OCI-LY1 (cell line): ENCODE measurements at regions not wholly inside any gene's neighbourhood (a gene's known extent, or its start where the extent isn't known, plus 50 kb on each side); places are given as distances from the start of the nearest gene placed in this dataset.

Experiments
- H2AFZ ChIP-seq: fragments of 200-600 bp; sonication (generic), shearing (Covaris generic); 2 replicates; pipeline ENCODE4 v1.6.0; 2014; ENCODE audit warnings: antibody characterized with exemption, mild to moderate bottlenecking, low read length
- H3F3A ChIP-seq: fragments of 200-600 bp; sonication (generic), shearing (Covaris generic); 2 replicates; pipeline ENCODE4 v1.6.0; 2014; ENCODE audit warnings: mild to moderate bottlenecking, antibody characterized with exemption, low read length, moderate library complexity; ENCODE audit not compliant: insufficient read depth
- H3K27ac ChIP-seq: fragments of 200-600 bp; sonication (generic); 2 replicates; pipeline ENCODE4 v1.5.1; 2014; ENCODE audit warnings: low read length, mixed run types, mild to moderate bottlenecking, low read depth; ENCODE audit not compliant: poor library complexity, severe bottlenecking
- H3K27me3 ChIP-seq: fragments of 200-600 bp; sonication (generic); 2 replicates; pipeline ENCODE4 v1.6.0; 2014; ENCODE audit warnings: antibody characterized with exemption, mild to moderate bottlenecking, low read length, moderate library complexity; ENCODE audit not compliant: insufficient read depth
- H3K36me3 ChIP-seq: fragments of 200-600 bp; sonication (generic); 2 replicates; pipeline ENCODE4 v1.6.1; 2014; ENCODE audit warnings: mild to moderate bottlenecking, antibody characterized with exemption, low read length, moderate library complexity, mixed read lengths; ENCODE audit not compliant: insufficient read depth
- H3K4me1 ChIP-seq: fragments of 200-600 bp; sonication (generic); 2 replicates; pipeline ENCODE4 v1.5.1; 2014; ENCODE audit warnings: mild to moderate bottlenecking, low read length, moderate library complexity; ENCODE audit not compliant: insufficient read depth, severe bottlenecking
- H3K4me2 ChIP-seq: fragments of 200-600 bp; sonication (generic), shearing (Covaris generic); 2 replicates; pipeline ENCODE4 v1.6.1; 2014; ENCODE audit warnings: low read length
- H3K4me3 ChIP-seq: fragments of 200-600 bp; sonication (generic); 2 replicates; pipeline ENCODE4 v1.5.1; 2014; ENCODE audit warnings: low read length, low read depth, mild to moderate bottlenecking, mixed read lengths; ENCODE audit not compliant: poor library complexity, severe bottlenecking
- H3K79me2 ChIP-seq: fragments of 200-600 bp; shearing (Covaris generic); 2 replicates; pipeline ENCODE4 v1.6.1; 2016; ENCODE audit warnings: mixed run types, low read length, mixed read lengths; ENCODE audit not compliant: insufficient read depth
- H3K9ac ChIP-seq: fragments of 200-600 bp; sonication (generic), shearing (Covaris generic); 2 replicates; pipeline ENCODE4 v1.6.1; 2014; ENCODE audit warnings: mild to moderate bottlenecking, low read length, mixed read lengths
- H3K9me2 ChIP-seq: fragments of 200-600 bp; sonication (generic), shearing (Covaris generic); 2 replicates; pipeline ENCODE4 v1.6.1; 2014; ENCODE audit warnings: low read depth, mild to moderate bottlenecking, low read length, mixed read lengths
- H3K9me3 ChIP-seq: fragments of 200-600 bp; shearing (Covaris generic); 2 replicates; pipeline ENCODE4 v1.6.1; 2014; ENCODE audit warnings: low read length, mixed read lengths
- H4K20me1 ChIP-seq: fragments of 200-600 bp; sonication (generic), shearing (Covaris generic); 2 replicates; pipeline ENCODE4 v1.6.0; 2016; ENCODE audit warnings: mild to moderate bottlenecking, low read length; ENCODE audit not compliant: insufficient read depth
- EZH2 ChIP-seq: fragments of 200-600 bp; sonication (generic), shearing (Covaris generic); IDR thresholded peaks from 2 replicates; pipeline ENCODE4 v1.8.0; 2017; ENCODE audit warnings: borderline replicate concordance, mixed run types, mild to moderate bottlenecking, antibody characterized with exemption, low read length, moderate library complexity, mixed read lengths
- TF ChIP-seq, protein P1 (sequence below): fragments of 200-600 bp; sonication (generic), shearing (Covaris generic); IDR thresholded peaks from 2 replicates; pipeline ENCODE4 v1.5.1; 2017; ENCODE audit warnings: mild to moderate bottlenecking, antibody characterized with exemption, low read length, moderate library complexity, mixed read lengths

DNA sequence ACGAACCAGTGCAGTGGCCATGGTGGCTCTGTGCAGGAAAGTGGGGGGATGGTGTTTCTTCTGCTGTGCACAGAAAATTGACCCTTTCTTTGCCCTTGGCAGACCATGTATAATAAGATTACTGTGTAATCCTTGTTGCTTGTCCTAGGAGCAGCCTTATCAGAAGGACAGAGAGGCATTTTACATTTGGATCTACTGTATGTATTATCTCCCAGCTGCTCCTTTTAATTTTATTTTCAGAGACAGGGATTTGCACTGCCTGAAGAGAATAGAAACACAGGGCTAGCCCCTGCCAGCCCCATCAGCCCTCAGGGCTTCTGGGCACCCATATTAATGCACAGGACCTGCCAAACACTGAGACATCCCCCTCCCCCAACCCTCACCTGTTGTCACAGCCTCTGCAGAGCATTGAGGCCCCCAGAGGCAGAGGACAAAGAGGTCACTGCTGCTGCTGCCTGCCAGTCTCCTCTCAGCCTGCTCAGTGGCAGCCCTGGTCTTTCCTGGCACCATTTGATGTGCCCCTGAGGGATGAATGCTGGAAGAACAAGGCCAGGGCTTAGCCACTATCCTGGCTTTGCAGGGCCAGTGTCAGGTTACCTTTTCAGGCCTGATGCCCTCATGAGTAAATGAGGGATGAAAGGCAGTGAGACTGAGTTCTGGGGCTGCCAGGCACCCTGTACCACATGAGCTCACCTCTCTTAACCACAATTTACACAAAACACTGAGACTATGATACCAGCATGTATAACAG, 533.4 kb downstream of the NTRK3 start:
- Histone ChIP-seq H3K9ac (no peak overlapping the region), H3K27ac (no peak overlapping the region), H3K4me2 (no peak overlapping the region), H3F3A (no peaks in the 10 kb centered on the region), H3K4me3 (no peak overlapping the region), H3K4me1 (no peaks in the 10 kb centered on the region), H3K9me3 (no peaks in the 10 kb centered on the region), H3K9me2 (no peaks in the 10 kb centered on the region), H3K36me3 (no peaks in the 10 kb centered on the region), H4K20me1 (no peaks in the 10 kb centered on the region), H3K79me2 (no peaks in the 10 kb centered on the region), H3K27me3 (no peaks in the 10 kb centered on the region), H2AFZ (no peak overlapping the region)
- TF ChIP-seq, protein P1, sequence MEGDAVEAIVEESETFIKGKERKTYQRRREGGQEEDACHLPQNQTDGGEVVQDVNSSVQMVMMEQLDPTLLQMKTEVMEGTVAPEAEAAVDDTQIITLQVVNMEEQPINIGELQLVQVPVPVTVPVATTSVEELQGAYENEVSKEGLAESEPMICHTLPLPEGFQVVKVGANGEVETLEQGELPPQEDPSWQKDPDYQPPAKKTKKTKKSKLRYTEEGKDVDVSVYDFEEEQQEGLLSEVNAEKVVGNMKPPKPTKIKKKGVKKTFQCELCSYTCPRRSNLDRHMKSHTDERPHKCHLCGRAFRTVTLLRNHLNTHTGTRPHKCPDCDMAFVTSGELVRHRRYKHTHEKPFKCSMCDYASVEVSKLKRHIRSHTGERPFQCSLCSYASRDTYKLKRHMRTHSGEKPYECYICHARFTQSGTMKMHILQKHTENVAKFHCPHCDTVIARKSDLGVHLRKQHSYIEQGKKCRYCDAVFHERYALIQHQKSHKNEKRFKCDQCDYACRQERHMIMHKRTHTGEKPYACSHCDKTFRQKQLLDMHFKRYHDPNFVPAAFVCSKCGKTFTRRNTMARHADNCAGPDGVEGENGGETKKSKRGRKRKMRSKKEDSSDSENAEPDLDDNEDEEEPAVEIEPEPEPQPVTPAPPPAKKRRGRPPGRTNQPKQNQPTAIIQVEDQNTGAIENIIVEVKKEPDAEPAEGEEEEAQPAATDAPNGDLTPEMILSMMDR = no peak

DNA sequence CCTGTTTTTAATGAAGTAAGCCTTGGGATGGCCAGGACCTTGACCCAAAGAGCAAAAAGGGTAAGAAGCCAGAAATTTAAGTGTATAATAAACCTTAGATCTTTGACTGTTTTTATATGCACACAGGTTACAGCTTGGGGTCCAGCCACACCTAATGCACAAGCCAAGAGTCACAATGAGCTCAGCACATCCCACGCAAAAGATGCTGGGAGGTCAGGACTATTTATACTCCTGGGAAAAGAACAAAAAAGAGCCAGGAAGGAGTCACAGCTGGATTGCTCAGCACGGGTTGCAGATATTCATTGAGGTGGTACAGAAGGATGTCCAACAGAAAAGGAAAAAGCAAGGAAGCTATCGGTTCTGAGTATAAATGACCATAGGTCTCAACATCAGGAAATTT, 536.3 kb downstream of the NTRK3 start:
- H3K4me1 ChIP-seq = no peaks in the 10 kb centered on the region
- H4K20me1 ChIP-seq = no peaks in the 10 kb centered on the region
- no peak overlapping the region for H3K27ac ChIP-seq
- no peaks in the 10 kb centered on the region for H3F3A ChIP-seq
- no peak overlapping the region for H3K4me2 ChIP-seq
- H3K9ac ChIP-seq = no peak overlapping the region
- H3K9me3 ChIP-seq = no peaks in the 10 kb centered on the region
- no peak for TF ChIP-seq EZH2
- TF ChIP-seq, protein P1 = no peak
- no peaks in the 10 kb centered on the region for H3K36me3 ChIP-seq
- H2AFZ ChIP-seq = no peak overlapping the region
- no peaks in the 10 kb centered on the region for H3K9me2 ChIP-seq
- no peak overlapping the region for H3K4me3 ChIP-seq
- H3K79me2 ChIP-seq = no peaks in the 10 kb centered on the region
- H3K27me3 ChIP-seq = no peaks in the 10 kb centered on the region

GRCh38 chr15:87716422-87716821, 540.1 kb downstream of the NTRK3 start:
- Histone ChIP-seq H3F3A (no peaks in the 10 kb centered on the region), H3K4me1 (no peaks in the 10 kb centered on the region), H3K79me2 (no peaks in the 10 kb centered on the region), H3K9ac (no peak overlapping the region), H3K36me3 (no peaks in the 10 kb centered on the region), H3K27ac (no peak overlapping the region), H3K27me3 (no peaks in the 10 kb centered on the region), H3K4me3 (no peak overlapping the region), H2AFZ (no peak overlapping the region), H3K9me2 (no peaks in the 10 kb centered on the region), H3K9me3 (no peaks in the 10 kb centered on the region), H3K4me2 (no peak overlapping the region), H4K20me1 (no peaks in the 10 kb centered on the region)
- TF ChIP-seq EZH2 = no peak
- TF ChIP-seq, protein P1 = no peak
